ENCODE measurements at regions not wholly inside any gene's neighbourhood (a gene's known extent, or its start where the extent isn't known, plus 50 kb on each side); places are given as distances from the start of the nearest gene placed in this dataset.
A peak's percentile ranks its signal among the peaks of the same experiment; 100 is the strongest.
"Not testable (repeated sequence)": the region's sequence is repeated elsewhere in the genome, so short reads cannot be mapped to it uniquely, and the experiment has no call there.

DNA sequence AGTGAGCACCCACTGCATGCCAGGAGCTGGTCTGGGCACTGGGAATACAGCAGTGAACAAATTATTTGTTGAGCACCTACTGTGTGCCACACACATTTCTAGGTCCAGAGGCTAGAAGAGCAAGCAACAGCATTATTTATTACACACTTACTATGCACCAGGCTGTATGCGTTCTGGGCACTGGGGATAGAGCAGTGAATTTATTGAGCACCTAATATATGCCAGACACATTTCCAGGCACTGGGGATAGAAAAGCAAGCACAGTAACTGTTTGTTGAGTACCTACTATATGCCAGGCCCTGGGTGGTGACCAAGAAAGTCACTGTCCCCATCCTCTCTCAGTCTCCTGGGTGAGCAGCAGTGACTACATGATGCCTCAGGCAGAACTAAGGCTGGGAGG lies 107.5 kb upstream of the NCOR2 start:
- no peak for DNase-seq (ENCODE audit: low spot score)

DNA sequence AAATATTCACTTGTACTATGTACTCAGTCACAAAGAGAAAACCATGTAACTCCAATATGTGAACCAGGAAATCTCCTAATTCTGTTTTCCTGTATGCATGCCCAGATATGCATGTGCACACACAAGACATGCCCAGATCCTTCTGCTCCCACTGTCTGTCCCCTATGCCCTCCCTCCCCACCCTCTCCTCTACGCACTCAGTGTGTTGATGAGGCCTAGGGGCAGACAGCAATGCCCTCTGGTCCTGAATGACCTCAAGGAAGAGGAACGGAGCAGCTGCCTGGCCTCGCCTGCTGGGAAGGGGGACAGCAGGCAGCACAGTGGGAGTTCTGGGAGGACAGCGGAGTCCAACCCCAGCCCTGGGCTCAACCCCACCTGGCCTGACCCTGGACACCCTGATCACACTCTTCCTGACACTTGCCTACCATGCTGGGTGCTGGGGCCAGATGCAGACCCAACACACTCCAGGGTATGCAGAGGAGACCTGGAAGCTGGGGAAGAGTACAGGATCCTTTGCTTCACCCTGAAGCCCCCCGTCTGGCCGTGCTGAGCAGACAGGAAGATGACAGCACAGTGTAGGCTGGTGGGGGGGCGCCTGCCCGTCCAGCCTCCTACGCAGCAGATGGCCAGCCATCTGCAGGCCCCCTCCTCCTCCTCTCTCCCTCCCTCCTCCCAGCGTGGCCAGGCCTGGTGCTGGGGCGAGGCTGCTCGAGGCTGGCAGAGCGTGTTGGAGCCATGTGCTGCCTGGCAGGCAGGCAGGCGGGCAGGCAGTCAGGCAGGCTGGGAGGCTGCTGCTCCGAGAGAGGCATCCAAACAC lies 106.6 kb upstream of the NCOR2 start:
- no peak for DNase-seq (ENCODE audit: low spot score)

DNA sequence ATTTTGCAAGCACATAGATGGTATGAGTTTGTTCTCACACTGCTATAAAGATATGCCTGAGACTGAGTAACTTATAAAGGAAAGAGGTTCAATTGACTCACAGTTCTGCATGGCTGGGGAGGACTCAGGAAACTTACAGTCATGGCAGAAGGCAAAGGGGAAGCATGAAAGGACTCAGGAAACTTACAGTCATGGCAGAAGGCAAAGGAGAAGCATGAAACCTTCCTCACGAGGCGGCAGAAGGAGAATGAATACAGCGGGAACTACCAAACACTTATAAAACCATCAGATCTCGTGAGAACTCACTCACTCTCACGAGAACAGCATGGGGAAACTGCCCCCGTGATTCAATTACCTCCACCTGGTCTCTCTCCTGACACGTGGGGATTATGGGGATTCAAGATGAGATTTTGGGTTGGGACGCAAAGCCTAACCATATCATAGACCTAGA lies 101.9 kb upstream of the NCOR2 start:
- not testable (repeated sequence) for DNase-seq (ENCODE audit: low spot score)

DNA sequence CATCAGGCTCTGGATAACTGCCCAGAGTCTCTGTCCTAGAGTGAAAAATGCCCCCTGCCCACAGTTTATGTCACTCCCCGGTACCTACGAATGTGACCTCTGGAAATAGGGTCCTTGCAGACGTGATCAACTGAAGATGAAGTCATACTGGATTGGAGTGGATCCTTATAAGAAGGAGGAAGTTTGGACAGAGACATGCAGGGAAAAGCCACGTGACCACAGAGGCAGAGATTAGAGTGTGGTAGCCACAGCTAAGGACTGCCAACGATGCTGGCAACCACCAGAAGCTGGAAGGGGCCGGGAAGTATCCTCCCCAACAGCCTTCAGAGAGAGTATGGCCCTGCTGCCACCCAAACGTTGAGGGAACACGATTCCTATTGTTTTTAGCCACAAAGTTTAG lies 101.2 kb upstream of the NCOR2 start:
- no peak for DNase-seq (ENCODE audit: low spot score)

DNA sequence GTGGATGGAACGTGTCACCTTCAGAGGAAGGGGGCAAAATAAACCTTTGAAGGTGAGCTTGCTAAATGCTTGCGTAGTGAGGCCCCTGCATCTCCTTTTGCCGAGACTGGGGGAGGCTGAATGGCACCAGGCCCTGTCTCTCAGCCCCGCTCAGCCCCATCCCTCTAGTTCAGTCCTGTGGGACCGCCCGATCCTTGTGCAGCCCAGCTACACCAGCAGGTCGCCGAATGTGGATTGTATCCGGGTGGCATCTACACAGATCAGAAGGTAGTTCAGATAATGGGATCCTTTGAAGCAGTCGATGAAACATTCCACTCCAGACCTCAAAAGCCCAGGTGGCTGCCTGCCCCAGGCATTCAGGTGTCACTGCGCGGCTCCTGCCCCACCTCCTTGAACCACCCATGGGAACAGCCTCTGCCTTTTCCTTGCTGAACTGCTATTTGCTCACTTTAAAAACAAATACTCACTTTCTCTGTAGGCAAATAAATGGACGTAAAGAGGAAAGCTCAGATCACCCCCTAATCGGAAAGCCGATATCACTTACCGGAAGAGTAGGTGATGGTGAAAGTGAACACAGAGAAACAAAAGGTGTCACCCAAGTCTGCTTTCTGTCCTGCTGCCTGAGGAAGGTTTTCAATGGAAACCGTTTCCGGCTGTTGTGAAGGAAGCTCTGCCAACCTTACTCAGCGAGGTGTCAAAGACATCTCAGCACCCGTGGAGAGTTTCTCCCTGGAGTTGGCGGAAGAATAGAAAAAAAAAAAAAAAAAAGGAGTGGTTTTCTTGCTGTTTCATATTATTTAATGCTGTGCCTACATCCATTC lies 100.3 kb upstream of the NCOR2 start:
- DNase-seq (ENCODE audit: low spot score): no peak

DNA sequence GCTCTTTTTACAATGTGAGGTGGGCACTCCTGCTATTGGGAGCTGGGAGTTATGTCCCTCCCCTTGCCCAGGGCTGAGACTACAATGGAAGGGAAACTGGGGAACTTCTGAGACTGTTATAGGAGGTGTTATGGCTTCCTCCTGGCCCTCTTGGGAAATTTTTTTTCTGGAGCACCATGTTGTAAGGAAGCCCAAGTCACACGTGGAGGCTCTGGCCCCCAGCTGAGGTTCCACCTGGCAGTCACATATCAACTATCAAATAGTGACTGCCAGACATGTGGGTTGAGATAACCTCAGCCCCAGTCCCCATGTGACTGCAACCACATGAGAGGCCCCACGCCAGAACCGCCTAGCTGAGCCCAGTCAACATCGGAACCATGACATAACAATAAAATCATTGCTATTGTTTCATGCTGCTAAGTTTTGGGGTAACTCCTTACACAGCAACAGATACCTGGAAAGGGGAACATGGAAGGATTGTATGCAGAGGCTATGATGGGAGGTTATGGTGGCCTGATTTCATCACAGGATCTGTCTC lies 99.4 kb upstream of the NCOR2 start:
- DNase-seq (ENCODE audit: low spot score): no peak

DNA sequence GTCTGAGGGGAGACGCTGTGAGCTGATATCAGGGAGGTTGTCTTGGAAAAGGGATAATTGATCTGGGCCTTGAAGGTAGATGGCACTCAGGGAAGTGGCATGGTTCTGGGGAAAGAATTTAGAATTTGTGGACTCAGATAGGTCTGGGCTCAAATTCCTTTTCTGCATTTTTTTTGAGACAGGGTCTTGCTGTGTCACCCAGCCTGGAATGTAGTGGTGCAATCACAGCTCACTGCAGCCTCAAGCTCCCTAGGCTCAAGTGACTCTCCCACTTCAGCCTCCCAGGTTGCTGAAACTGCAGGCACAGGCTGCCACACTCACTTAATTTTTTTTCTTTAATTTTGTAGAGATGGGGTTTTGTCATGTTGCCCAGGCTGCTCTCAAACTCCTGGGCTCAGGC lies 98.1 kb upstream of the NCOR2 start:
- no peak for DNase-seq (ENCODE audit: low spot score)

DNA sequence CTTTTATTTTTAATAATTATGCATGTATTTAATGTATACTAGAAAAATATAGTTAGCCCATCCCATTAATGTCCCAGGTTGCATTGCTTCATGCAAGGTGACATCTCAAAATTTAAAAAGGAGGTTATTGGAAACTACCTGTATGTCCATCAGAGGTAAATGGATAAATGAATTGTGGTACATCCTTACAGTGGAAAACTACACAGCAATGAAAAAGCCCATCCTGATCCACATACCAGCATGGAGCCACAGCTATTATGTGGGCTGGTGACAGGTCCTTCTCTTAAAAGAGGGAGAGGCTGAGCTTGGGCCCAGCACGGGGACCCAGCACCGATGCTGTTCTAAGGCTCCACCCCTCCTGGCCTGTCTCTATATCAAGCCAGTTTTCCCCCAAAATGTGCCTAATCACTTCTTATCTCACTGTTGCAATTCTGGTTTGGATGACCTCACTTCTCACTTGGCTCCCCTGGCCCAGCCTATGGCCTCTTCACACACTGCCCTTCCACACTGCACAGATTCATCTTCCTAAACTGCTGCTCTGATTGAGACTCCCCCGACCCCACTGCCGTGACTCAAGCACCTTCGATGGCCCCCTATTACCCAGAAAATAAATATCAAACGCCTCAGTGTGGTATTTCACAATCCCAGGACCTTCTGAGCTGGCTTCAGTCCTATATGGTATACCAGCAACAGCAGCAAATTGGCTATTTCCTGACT lies 97.1 kb upstream of the NCOR2 start:
- no peak for DNase-seq (ENCODE audit: low spot score)

DNA sequence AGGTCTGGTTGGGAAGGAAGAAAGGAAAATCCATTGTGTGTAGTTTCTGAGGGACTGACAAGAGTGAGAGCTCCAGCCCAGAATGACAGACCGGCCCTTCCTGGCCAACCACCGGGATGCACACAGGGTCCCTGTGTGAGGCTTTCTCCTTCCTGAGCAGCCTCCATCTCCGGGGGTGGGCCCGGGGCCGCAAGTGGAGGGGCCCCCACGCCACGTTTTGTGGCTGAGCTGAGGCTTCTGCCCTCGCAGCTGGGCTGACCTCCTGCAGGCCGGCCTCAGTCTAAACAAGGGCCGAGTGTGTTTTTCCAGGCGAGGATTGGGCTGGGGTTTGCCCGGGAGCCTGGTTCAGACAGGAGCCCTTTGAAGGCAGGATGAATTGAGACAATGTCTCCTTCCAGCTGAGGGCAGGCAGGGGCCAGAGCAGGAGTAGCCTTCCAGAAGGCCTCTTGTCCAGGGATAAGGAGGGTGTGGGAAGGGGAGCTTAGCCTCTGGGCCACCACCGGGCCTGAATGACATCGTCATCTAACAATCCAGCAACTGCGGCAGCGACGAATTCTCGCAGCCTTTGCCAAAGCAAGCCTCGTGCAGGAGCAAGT lies 96.5 kb upstream of the NCOR2 start:
- DNase-seq (ENCODE audit: low spot score): no peak

DNA sequence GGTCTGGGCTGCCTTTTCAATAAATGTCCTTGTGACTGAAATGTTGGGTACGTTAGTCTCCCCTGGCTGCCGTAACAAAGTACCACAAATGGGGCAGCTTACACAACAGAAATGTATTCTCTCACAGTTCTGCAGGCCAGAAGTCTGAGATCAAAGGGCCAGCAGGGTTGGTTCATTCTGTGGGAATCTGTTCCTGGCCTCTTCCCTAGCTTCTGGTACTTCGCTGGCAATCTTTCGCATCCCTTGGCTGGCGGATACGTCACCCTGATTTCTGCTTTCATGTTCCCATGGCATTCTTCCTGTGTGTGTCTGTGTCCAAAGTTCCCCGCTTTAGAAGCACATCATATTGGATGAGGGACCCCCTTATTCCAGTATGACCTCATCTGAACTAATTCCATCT lies 95.8 kb upstream of the NCOR2 start:
- DNase-seq (ENCODE audit: low spot score): no peak

DNA sequence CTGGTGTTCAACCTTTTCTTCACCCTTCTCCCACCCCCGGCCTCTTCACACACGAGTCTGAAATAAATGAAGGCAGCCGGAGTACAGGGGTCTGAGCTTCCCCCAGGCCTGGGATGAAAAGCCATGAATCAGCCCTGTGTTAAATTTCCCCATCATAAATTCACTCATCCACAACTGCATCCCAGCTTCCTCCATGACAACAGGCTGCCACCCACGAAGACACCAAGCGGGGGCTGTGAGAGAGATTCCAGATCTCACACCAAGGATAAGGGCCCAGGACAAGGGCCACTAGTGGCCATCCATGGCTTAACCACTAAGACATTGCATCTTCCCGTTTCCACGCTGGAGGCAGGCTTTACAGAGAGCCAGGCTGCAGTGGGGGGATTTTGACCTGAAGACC lies 93.9 kb upstream of the NCOR2 start:
- DNase-seq (ENCODE audit: low spot score): no peak

DNA sequence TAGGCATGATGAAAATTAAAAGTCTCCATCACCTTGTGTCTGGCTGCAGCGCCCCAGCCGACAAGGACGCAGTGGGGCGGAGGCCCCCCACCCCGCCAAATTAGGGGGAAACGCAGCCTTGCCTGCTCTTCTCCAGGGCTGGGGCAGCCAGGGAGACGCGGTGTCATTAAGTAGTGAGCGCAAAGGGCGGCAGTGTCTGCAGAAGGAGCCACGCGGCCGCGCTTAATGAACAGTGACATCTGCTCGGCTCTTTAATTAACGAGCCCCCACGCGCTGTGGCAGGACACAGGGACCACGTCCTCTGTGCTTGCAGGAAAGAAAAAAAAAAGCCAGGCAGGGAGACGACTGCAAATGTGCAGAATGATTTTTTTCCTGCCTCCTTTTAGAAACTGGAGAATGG lies 93.4 kb upstream of the NCOR2 start:
- DNase-seq (ENCODE audit: low spot score): no peak

DNA sequence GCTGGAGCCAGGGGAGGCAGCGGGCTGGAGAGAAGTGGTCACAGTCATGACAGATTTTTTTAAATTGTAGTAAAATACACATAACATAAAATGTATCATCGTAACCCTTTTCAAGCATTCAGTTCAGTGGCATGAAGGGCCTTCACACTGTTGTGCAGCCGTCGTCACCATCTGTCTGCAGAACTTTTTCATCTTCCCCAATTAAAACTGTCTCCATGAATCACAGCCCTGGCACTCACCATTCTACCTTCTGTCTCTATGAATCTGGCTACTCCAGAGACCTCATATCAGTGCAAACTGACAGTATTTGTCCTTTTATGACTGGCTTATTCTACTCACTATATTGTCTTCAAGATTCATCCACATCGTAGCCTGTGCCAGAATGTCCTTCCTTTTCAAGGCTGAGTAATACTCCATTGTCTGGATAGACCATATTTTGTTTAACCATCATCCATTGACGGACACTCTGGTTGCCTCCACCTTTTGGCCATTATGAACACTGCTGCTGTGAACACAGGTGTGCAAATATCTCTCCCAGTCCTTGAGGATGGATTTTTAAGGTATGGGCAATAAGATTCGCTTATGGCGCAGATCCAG lies 91.5 kb upstream of the NCOR2 start:
- DNase-seq (ENCODE audit: low spot score): no peak

DNA sequence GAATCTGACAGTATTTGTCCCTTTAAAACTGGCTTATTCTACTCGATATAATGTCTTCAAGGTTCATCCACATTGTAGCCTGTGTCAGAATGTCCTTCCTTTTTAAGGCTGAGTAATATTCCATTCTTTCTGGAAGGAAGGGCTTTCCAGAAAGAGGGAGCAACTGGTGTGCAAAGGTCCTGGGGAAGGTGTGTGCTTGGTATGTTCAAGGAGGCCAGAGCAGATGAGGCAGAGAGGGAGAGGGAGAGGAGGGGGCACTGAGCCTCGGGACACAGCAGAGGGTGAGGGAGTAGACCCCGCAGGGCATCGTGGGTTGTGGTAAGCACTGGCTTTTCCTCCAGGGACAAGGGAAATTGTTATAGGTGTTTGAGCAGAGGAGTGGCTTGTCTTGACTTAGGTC lies 90.9 kb upstream of the NCOR2 start:
- DNase-seq (ENCODE audit: low spot score): no peak

DNA sequence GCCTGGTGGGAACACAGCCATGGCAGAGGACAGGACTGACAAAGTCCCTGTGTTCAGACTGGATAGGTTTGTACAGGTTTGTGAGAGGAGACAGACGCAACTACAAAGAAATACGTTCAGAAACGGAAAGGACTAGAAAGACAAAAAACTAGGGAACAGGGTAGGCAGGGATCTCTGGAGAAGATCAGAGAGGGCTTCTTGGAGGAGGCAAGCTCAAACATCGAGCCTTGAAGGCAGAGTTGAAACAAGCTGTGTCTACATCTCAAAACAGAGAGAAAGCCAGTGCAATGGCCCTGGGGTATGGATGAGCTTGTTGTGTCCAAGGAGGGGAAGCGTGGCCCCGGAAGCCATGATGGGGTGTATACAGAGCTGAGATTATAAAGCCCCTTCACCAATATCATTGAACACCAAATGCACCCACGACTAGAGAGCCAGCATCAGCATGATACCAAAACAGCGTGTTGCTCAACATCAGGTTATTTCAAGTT lies 89.6 kb upstream of the NCOR2 start:
- no peak for DNase-seq (ENCODE audit: low spot score)

DNA sequence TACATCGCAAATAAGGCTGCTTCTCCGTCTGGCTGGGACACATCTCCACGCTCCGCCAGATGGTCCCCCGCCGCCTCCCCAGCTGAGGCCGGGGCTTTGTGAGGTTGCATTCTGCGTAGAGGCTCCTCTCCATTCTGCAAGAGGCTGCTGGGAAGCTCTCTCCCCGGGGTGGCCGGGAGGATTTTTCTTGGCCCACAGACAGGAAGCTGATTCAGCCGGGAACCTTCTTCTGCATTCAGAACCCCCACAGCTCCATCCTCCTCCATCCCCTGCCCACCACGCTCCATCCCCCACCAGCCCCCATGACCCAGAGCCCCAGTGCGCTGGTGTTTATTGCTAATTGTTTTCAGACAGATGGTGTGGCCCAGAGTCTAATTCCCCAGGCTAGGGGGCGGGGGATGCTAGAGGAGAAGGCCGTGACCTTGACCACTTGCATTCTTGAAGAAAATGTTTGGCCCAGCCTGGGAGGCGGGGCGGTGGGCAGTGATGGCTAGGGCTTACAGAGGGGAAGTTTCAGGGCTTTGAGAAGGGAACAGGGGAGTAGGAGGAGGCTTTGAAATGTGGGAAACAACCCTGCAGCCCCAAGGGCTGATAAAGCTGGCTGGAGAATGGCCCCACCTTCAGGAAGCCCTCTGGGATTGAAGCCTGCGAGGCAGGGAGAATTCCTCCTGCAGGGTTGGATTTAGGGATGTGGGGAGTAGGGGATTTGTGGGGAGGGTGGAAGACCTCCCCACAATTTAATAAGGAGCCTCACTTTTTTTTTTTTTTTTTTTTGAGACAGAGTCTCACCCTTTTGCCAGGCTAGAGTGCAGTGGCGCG lies 88.5 kb upstream of the NCOR2 start:
- peak; percentile 90 for DNase-seq (ENCODE audit: low spot score)

DNA sequence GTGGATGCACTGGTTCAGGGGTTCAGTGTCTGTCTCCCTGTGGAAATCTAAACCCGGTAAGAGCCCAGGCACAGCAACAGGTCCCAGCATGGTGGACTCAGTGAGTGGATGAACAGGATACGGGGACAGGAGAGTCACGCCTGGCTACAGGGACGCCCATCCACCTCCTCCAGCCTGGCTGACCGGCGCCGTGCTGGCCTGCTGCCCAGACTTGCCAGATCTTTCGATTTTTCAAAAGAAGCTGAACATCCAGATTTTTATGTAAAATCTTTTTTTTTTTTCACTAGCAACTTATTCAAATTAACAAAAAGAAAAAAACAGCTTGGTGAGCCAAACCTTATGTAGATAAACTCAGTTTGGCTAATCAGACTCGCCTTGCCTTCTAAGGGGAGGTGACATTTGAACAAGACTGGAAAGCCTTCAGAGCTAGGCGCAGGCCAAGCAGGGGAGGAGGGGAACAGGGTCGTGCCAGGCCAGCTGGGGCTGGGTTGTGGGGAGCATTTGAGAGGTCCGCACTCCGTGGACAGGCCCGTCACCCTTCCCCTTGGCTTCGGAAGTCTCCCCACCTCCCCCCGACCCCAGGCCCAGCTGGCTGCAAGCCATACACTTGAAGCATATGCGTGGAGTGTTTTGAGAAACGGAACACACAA lies 87.8 kb upstream of the NCOR2 start:
- peak; percentile 52 for DNase-seq (ENCODE audit: low spot score)

DNA sequence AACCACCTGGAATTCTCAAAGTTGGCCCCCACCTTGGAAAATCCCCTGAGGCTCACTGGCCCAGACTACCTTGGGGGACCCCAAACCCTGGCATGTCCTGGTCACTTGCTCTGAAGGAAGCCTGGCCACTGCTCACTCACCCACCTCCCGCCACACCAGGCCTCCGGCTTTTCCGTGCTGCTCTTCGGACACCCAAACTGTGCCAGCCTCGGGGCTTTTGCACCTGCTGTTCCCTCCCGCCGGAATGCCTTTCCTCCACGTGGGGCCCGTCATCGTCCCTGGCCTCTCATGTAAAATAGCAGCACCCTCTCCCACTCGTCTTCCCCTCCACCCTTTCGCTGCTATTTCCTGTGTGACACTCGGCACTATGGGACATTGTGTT lies 87.2 kb upstream of the NCOR2 start:
- no peak for DNase-seq (ENCODE audit: low spot score)

DNA sequence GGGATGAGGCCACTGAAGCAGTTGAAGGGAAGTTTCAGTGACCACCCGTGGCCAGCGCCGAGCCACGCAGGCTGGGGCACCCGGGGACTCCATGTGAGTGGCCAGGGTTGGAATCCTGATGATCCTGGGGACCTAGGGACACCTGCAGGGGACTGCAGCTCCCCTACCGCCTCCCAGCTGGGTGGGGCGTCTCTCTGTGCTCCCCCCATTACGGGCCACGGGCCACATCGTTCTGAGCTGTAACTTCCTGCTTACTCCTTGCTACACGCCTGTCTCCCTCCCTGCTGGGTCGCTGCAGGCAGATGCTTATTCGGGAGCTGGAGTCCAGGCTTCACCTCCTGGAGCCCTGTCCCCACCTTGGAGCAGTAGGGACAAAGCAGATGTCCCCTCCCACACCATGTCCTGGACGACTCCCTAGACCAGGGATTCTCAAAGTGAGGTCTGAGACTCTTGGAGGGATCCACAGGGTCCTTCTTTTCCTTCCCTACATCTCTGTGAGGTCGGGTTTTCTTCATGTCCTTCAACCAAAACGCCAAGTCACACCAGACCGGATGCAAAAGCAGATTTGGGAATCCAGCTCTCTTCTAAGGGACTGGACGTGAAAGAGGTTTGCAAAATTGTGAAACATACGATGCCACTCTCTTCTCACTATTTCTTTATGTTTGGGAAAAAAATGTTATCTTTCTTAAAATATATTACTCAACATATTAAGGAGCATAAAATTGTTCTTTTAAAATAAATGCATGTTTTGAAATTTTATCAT lies 85.9 kb upstream of the NCOR2 start:
- peak; percentile 38 for DNase-seq (ENCODE audit: low spot score)
